Muscle of arm (tissue), 1 donor: ENCODE measurements at regions not wholly inside any gene's neighbourhood (a gene's known extent, or its start where the extent isn't known, plus 50 kb on each side); places are given as distances from the start of the nearest gene placed in this dataset.
"Not testable (repeated sequence)": the region's sequence is repeated elsewhere in the genome, so short reads cannot be mapped to it uniquely, and the experiment has no call there.

Experiments used
- DNase-seq: peaks from one replicate; pipeline ENCODE4 v3.0.0-alpha.2; 2013

GRCh38 chr3:180417241-180417640 lies 184.7 kb upstream of the TTC14 start:
- DNase-seq = no peak

GRCh38 chr3:180420016-180420415 lies 181.9 kb upstream of the TTC14 start:
- no peak for DNase-seq

GRCh38 chr3:180420804-180421203 lies 181.2 kb upstream of the TTC14 start:
- no peak for DNase-seq

- DNase-seq = no peak
Observed at GRCh38 chr3:180421221-180421620, 180.7 kb upstream of the TTC14 start.

- DNase-seq = no peak
Observed at GRCh38 chr3:180421721-180422120, 180.2 kb upstream of the TTC14 start.

GRCh38 chr3:180424305-180424704 lies 177.7 kb upstream of the TTC14 start:
- DNase-seq = not testable (repeated sequence)

- no peak for DNase-seq
Observed at GRCh38 chr3:180430896-180431295, 171.1 kb upstream of the TTC14 start.

GRCh38 chr3:180433152-180433551 lies 168.8 kb upstream of the TTC14 start:
- DNase-seq = no peak

- no peak for DNase-seq
Observed at GRCh38 chr3:180447136-180447535, 154.8 kb upstream of the TTC14 start.

- not testable (repeated sequence) for DNase-seq
Observed at GRCh38 chr3:180448407-180448806, 153.6 kb upstream of the TTC14 start.

- no peak for DNase-seq
Observed at GRCh38 chr3:180457225-180457624, 144.7 kb upstream of the TTC14 start.

GRCh38 chr3:180466401-180467011 lies 135.5 kb upstream of the TTC14 start:
- DNase-seq = no peak

- no peak for DNase-seq
Observed at GRCh38 chr3:180467177-180467576, 134.8 kb upstream of the TTC14 start.

GRCh38 chr3:180469149-180469548 lies 132.8 kb upstream of the TTC14 start:
- DNase-seq = no peak

GRCh38 chr3:180478695-180479094 lies 123.3 kb upstream of the TTC14 start:
- no peak for DNase-seq

GRCh38 chr3:180492047-180492446 lies 109.9 kb upstream of the TTC14 start:
- no peak for DNase-seq

- DNase-seq = no peak
Observed at GRCh38 chr3:180496995-180497394, 105.0 kb upstream of the TTC14 start.

GRCh38 chr3:180516368-180516767 lies 85.6 kb upstream of the TTC14 start:
- no peak for DNase-seq

GRCh38 chr3:180523040-180523439 lies 78.9 kb upstream of the TTC14 start:
- no peak for DNase-seq

GRCh38 chr3:180528843-180529242 lies 73.1 kb upstream of the TTC14 start:
- DNase-seq = no peak

- DNase-seq = no peak
Observed at GRCh38 chr3:180529778-180530177, 72.2 kb upstream of the TTC14 start.

GRCh38 chr3:180530276-180530675 lies 71.7 kb upstream of the TTC14 start:
- no peak for DNase-seq

GRCh38 chr3:180531303-180532278 lies 70.4 kb upstream of the TTC14 start:
- no peak for DNase-seq
